PC-9 (cell line): ENCODE measurements at regions not wholly inside any gene's neighbourhood (a gene's known extent, or its start where the extent isn't known, plus 50 kb on each side); places are given as distances from the start of the nearest gene placed in this dataset.
"Not testable (repeated sequence)": the region's sequence is repeated elsewhere in the genome, so short reads cannot be mapped to it uniquely, and the experiment has no call there.

Experiments used
- EZH2 ChIP-seq: fragments of 200-600 bp; sonication (generic); IDR thresholded peaks from 2 replicates; pipeline ENCODE4 v1.8.0; 2017; ENCODE audit warnings: antibody characterized with exemption, low read depth
- TF ChIP-seq, protein P1 (sequence below): fragments of 200-600 bp; sonication (generic); conservative IDR thresholded peaks from 2 replicates; pipeline ENCODE4 v1.6.1; 2017; ENCODE audit warnings: mixed run types, antibody characterized with exemption, mild to moderate bottlenecking, moderate library complexity

DNA sequence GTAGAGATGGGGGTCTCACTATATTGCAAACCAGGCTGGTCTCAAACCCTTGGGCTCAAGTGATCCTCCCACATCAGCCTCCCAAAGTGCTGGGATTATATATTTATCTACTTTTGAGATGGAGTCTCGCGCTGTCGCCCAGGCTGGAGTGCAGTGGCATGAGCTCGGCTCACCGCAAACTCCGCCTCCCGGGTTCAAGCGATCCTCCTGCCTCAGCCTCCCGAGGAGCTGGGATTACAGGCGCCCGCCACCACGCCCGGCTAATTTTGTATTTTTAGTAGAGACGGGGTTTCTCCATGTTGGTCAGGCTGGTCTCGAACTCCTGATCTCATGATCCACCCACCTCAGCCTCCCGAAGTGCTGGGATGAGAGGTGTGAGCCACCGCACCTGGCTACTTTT, 80.1 kb upstream of the PPP2R3B start:
- TF ChIP-seq EZH2: not testable (repeated sequence)
- TF ChIP-seq, protein P1, sequence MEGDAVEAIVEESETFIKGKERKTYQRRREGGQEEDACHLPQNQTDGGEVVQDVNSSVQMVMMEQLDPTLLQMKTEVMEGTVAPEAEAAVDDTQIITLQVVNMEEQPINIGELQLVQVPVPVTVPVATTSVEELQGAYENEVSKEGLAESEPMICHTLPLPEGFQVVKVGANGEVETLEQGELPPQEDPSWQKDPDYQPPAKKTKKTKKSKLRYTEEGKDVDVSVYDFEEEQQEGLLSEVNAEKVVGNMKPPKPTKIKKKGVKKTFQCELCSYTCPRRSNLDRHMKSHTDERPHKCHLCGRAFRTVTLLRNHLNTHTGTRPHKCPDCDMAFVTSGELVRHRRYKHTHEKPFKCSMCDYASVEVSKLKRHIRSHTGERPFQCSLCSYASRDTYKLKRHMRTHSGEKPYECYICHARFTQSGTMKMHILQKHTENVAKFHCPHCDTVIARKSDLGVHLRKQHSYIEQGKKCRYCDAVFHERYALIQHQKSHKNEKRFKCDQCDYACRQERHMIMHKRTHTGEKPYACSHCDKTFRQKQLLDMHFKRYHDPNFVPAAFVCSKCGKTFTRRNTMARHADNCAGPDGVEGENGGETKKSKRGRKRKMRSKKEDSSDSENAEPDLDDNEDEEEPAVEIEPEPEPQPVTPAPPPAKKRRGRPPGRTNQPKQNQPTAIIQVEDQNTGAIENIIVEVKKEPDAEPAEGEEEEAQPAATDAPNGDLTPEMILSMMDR: not testable (repeated sequence)
